Anterior cingulate cortex (tissue), 58 donors: ENCODE measurements at regions not wholly inside any gene's neighbourhood (a gene's known extent, or its start where the extent isn't known, plus 50 kb on each side); places are given as distances from the start of the nearest gene placed in this dataset.
"Not testable (repeated sequence)": the region's sequence is repeated elsewhere in the genome, so short reads cannot be mapped to it uniquely, and the experiment has no call there.

Experiments used
- DNase-seq, 58 donors: peaks; one replicate each; lab custom pipeline; 2025; lab: John Stamatoyannopoulos, UW

- no peak for DNase-seq
Observed at GRCh38 chr4:12615822-12616221, 868.3 kb downstream of the RAB28 start.

- DNase-seq: no peak
Observed at GRCh38 chr4:12612876-12613275, 871.3 kb downstream of the RAB28 start.

GRCh38 chr4:12609212-12609875, 874.8 kb downstream of the RAB28 start:
- not testable (repeated sequence) for DNase-seq

- no peak for DNase-seq
Observed at GRCh38 chr4:12595986-12596385, 888.2 kb downstream of the RAB28 start.

- DNase-seq: no peak
Observed at GRCh38 chr4:12595489-12595888, 888.7 kb downstream of the RAB28 start.

- no peak for DNase-seq
Observed at GRCh38 chr4:12588582-12588981, 895.6 kb downstream of the RAB28 start.

GRCh38 chr4:12586242-12587006, 897.7 kb downstream of the RAB28 start:
- DNase-seq: no peak

GRCh38 chr4:12584116-12584875, 899.8 kb downstream of the RAB28 start:
- no peak for DNase-seq

- no peak for DNase-seq
Observed at GRCh38 chr4:12583275-12583674, 900.9 kb downstream of the RAB28 start.

GRCh38 chr4:12580787-12581186, 903.4 kb downstream of the RAB28 start:
- no peak for DNase-seq

GRCh38 chr4:12579172-12579571, 905.0 kb downstream of the RAB28 start:
- DNase-seq: no peak

GRCh38 chr4:12576409-12576808, 907.7 kb downstream of the RAB28 start:
- no peak for DNase-seq

- no peak for DNase-seq
Observed at GRCh38 chr4:12573716-12574115, 910.4 kb downstream of the RAB28 start.

GRCh38 chr4:12562476-12563140, 921.5 kb downstream of the RAB28 start:
- DNase-seq: no peak

- DNase-seq: no peak
Observed at GRCh38 chr4:12562021-12562420, 922.1 kb downstream of the RAB28 start.

GRCh38 chr4:12555011-12555410, 929.1 kb downstream of the RAB28 start:
- DNase-seq: no peak

GRCh38 chr4:12548678-12549077, 935.5 kb downstream of the RAB28 start:
- no peak for DNase-seq

- no peak for DNase-seq
Observed at GRCh38 chr4:12545812-12546211, 938.3 kb downstream of the RAB28 start.

- DNase-seq: no peak
Observed at GRCh38 chr4:12538162-12538561, 946.0 kb downstream of the RAB28 start.

- DNase-seq: no peak
Observed at GRCh38 chr4:12534684-12535083, 949.5 kb downstream of the RAB28 start.

GRCh38 chr4:12519426-12519825, 964.7 kb downstream of the RAB28 start:
- DNase-seq: no peak
